ENCODE measurements at regions not wholly inside any gene's neighbourhood (a gene's known extent, or its start where the extent isn't known, plus 50 kb on each side); places are given as distances from the start of the nearest gene placed in this dataset.

DNA sequence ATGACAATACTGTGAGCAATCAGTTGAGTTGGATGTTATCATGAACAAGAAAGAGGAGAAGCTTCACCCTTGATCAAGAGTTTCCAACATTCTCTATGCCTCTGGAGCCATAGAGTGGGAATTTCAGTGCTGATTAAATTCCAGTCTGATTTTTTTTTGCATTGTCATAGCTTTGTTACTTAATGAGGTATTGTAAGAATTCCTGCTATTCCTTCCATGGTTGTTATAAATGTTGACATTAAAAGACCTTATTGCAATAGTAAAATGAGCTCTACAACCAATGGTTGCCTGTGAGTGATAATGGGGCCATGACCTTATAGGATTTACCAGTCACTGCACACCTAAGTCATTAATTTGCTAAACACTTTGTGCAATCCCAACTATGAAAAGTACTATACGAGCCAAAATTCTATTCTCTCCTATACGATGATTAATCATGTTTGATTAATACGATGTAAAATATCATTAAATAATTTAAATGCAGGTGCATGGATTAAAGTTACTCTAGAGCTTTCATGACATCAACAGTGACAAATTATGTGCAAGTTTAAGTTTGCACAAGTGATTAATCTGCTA is 353.2 kb upstream of the KLF6 start:
- H3K27me3 Mint-ChIP-seq (ENCODE audit: unreplicated experiment): no peaks in the 10 kb centered on the region
- H3K4me1 Mint-ChIP-seq (ENCODE audit: unreplicated experiment): no peaks in the 10 kb centered on the region
- DNase-seq (ENCODE audit: extremely low spot score, unreplicated experiment): no peak
- peaks cover 3% of the 10 kb centered on the region for H3K36me3 Mint-ChIP-seq (ENCODE audit: unreplicated experiment)
- TF ChIP-seq CTCF (IDR thresholded peaks at IDR 0.05): no peak
- H3K9me3 Mint-ChIP-seq (ENCODE audit: unreplicated experiment): peaks cover 17% of the 10 kb centered on the region
- H3K4me3 Mint-ChIP-seq (ENCODE audit: unreplicated experiment): no peak overlapping the region
- H3K27ac Mint-ChIP-seq (ENCODE audit: unreplicated experiment): no peak overlapping the region

- DNase-seq (ENCODE audit: extremely low spot score, unreplicated experiment): no peak
- Mint-ChIP-seq H3K27me3 (ENCODE audit: unreplicated experiment) (no peaks in the 10 kb centered on the region), H3K4me3 (ENCODE audit: unreplicated experiment) (no peak overlapping the region), H3K9me3 (ENCODE audit: unreplicated experiment) (peaks cover 17% of the 10 kb centered on the region), H3K36me3 (ENCODE audit: unreplicated experiment) (peaks cover 3% of the 10 kb centered on the region), H3K4me1 (ENCODE audit: unreplicated experiment) (peaks cover 2% of the 10 kb centered on the region), H3K27ac (ENCODE audit: unreplicated experiment) (no peak overlapping the region)
- TF ChIP-seq CTCF (IDR thresholded peaks at IDR 0.05): no peak
These were observed 352.3 kb upstream of the KLF6 start for GRCh38 chr10:4137299-4137698.

- no peak overlapping the region for H3K4me3 Mint-ChIP-seq (ENCODE audit: unreplicated experiment)
- DNase-seq (ENCODE audit: extremely low spot score, unreplicated experiment): no peak
- peaks cover 3% of the 10 kb centered on the region for H3K36me3 Mint-ChIP-seq (ENCODE audit: unreplicated experiment)
- H3K27me3 Mint-ChIP-seq (ENCODE audit: unreplicated experiment): no peaks in the 10 kb centered on the region
- TF ChIP-seq CTCF (IDR thresholded peaks at IDR 0.05): no peak
- no peak overlapping the region for H3K27ac Mint-ChIP-seq (ENCODE audit: unreplicated experiment)
- peaks cover 2% of the 10 kb centered on the region for H3K4me1 Mint-ChIP-seq (ENCODE audit: unreplicated experiment)
- peaks cover 17% of the 10 kb centered on the region for H3K9me3 Mint-ChIP-seq (ENCODE audit: unreplicated experiment)
These were observed 351.1 kb upstream of the KLF6 start for GRCh38 chr10:4136121-4136520.

- H3K36me3 Mint-ChIP-seq (ENCODE audit: unreplicated experiment): no peaks in the 10 kb centered on the region
- TF ChIP-seq CTCF (IDR thresholded peaks at IDR 0.05): no peak
- peaks cover 7% of the 10 kb centered on the region for H3K9me3 Mint-ChIP-seq (ENCODE audit: unreplicated experiment)
- no peak for DNase-seq (ENCODE audit: extremely low spot score, unreplicated experiment)
- H3K4me3 Mint-ChIP-seq (ENCODE audit: unreplicated experiment): no peak overlapping the region
- peaks cover 10% of the 10 kb centered on the region for H3K4me1 Mint-ChIP-seq (ENCODE audit: unreplicated experiment)
- H3K27ac Mint-ChIP-seq (ENCODE audit: unreplicated experiment): no peak overlapping the region
- H3K27me3 Mint-ChIP-seq (ENCODE audit: unreplicated experiment): no peaks in the 10 kb centered on the region
These were observed 347.2 kb upstream of the KLF6 start for GRCh38 chr10:4132216-4132556.

GRCh38 chr10:4131407-4132215 is 346.6 kb upstream of the KLF6 start:
- H3K9me3 Mint-ChIP-seq (ENCODE audit: unreplicated experiment): peaks cover 8% of the 10 kb centered on the region
- no peak for TF ChIP-seq CTCF (IDR thresholded peaks at IDR 0.05)
- no peak overlapping the region for H3K4me3 Mint-ChIP-seq (ENCODE audit: unreplicated experiment)
- DNase-seq (ENCODE audit: extremely low spot score, unreplicated experiment): no peak
- H3K27me3 Mint-ChIP-seq (ENCODE audit: unreplicated experiment): no peaks in the 10 kb centered on the region
- H3K4me1 Mint-ChIP-seq (ENCODE audit: unreplicated experiment): peaks cover 10% of the 10 kb centered on the region
- H3K36me3 Mint-ChIP-seq (ENCODE audit: unreplicated experiment): no peaks in the 10 kb centered on the region
- no peak overlapping the region for H3K27ac Mint-ChIP-seq (ENCODE audit: unreplicated experiment)

Measured in osteocyte (in vitro differentiated cells).